Spleen (tissue), 11 donors: ENCODE measurements at regions not wholly inside any gene's neighbourhood (a gene's known extent, or its start where the extent isn't known, plus 50 kb on each side); places are given as distances from the start of the nearest gene placed in this dataset.
A peak's percentile ranks its signal among the peaks of the same experiment; 100 is the strongest.

Source experiments
- DNase-seq: peaks from one replicate; pipeline ENCODE4 v3.0.0-alpha.2; 2020
- H3K27ac ChIP-seq, 8 donors: fragments of 200-600 bp; sonication (generic) in 7 of 8; 1 replicate in 4 of 8; 2 replicates in 4 of 8; pipeline versions ENCODE4 v1.5.0 to v1.8.0; 2016 to 2021; ENCODE audit warnings: inconsistent platforms in 4 of 8, mild to moderate bottlenecking in 4 of 8, moderate library complexity in 1 of 8
- H3K27me3 ChIP-seq, 7 donors: fragments of 200-600 bp; sonication (generic) in 6 of 7; replicated peaks in 1 of 7; 1 replicate in 4 of 7; 2 replicates in 3 of 7; pipeline versions ENCODE4 v1.5.0 to v1.8.0; 2016 to 2021; ENCODE audit warnings: inconsistent platforms in 3 of 7, mild to moderate bottlenecking in 1 of 7
- H3K36me3 ChIP-seq, 6 donors: fragments of 200-600 bp; sonication (generic) in 5 of 6; 1 replicate in 4 of 6; 2 replicates in 2 of 6; pipeline versions ENCODE4 v1.5.0 to v1.8.0; 2016 to 2021; ENCODE audit warnings: inconsistent platforms in 2 of 6
- H3K4me1 ChIP-seq, 6 donors: fragments of 200-600 bp; sonication (generic) in 5 of 6; 1 replicate in 3 of 6; 2 replicates in 3 of 6; pipeline versions ENCODE4 v1.5.0 to v1.8.0; 2016 to 2021; ENCODE audit warnings: inconsistent platforms in 3 of 6
- H3K4me3 ChIP-seq, 8 donors: fragments of 200-600 bp; sonication (generic) in 7 of 8; 1 replicate in 4 of 8; 2 replicates in 4 of 8; pipeline versions ENCODE4 v1.5.0 to v1.8.0; 2016 to 2021; ENCODE audit warnings: inconsistent platforms in 4 of 8, mild to moderate bottlenecking in 4 of 8, moderate library complexity in 2 of 8
- H3K9me3 ChIP-seq, 8 donors: fragments of 200-600 bp; sonication (generic) in 7 of 8; 1 replicate in 4 of 8; 2 replicates in 4 of 8; pipeline versions ENCODE4 v1.5.0 to v1.8.0; 2016 to 2021; ENCODE audit warnings: inconsistent platforms in 4 of 8
- CTCF ChIP-seq, 11 experiments: fragments of 200-600 bp in 7 of 11; fragments of 450-650 bp in 4 of 11; sonication (generic) in 4 of 11; IDR thresholded peaks in 8 of 11; conservative IDR thresholded peaks in 3 of 11; 1 replicate in 7 of 11; 2 replicates in 4 of 11; pipeline versions ENCODE4 v1.4.0 to v1.8.0; 2016 to 2021; ENCODE audit warnings: antibody characterized with exemption in 11 of 11, inconsistent platforms in 4 of 11, mild to moderate bottlenecking in 1 of 11
- POLR2A ChIP-seq, 3 donors: fragments of 450-650 bp; IDR thresholded peaks; one replicate each; pipeline ENCODE4 v1.5.1; 2017; ENCODE audit warnings: antibody characterized with exemption in 3 of 3, mild to moderate bottlenecking in 1 of 3
- POLR2AphosphoS5 ChIP-seq, 3 donors: sonication (generic); formaldehyde crosslinking; IDR thresholded peaks; one replicate each; pipeline ENCODE4 v1.5.1; 2017; ENCODE audit warnings: antibody characterized with exemption in 3 of 3
- WGBS, 5 donors: extraction: QIAGEN DNeasy Blood & Tissue Kit in 3 of 5; methylation state at CpG; one replicate each; pipeline versions ENCODE4 v1.1.5 to v1.1.7; 2013 to 2018; 5-methylcytosine and 5-hydroxymethylcytosine counted together
- intact Hi-C: fragments of 100-400 bp; cut with DNase I; formaldehyde crosslinking; loops from one replicate; pipeline ENCODE4 v1.15.0; 2023; ENCODE audit warnings: low total_unique reads
- donor health status: healthy with polysubstance abuse.
- donor health status: DM: no; HTN: no; CAD: no; lungs with moderate emphysema.
- donor health status: DM: no; HTN: no; CAD: no.
- donor health status: Bipolar disorder and iron deficiency.
- donor health status: healthy.
- donor health status: DM: no; HTN: no; CAD: no.
- donor health status: DM: yes; HTN: yes; CAD: no.

GRCh38 chr13:73714522-73714921 is 419.7 kb downstream of the KLF12 start:
- TF ChIP-seq POLR2AphosphoS5 (IDR thresholded peaks at IDR 0.05) (no peak), POLR2A (IDR thresholded peaks at IDR 0.05) (no peak), CTCF (IDR thresholded peaks at IDR 0.05 in 8 of 11, conservative IDR thresholded peaks at IDR 0.05 in 3 of 11) (no peak)
- WGBS, 5 donors, result 91 to 98% (median 94%) methylated on average over 2 of the region's 2 CpGs
- Histone ChIP-seq H3K4me1 (peaks cover 0 to 24% (median 0%) of the 10 kb centered on the region in 6 donors), H3K4me3 (no peak overlapping the region), H3K36me3 (peaks cover 0 to 71% (median 15%) of the 10 kb centered on the region in 6 donors), H3K27me3 (no peaks in the 10 kb centered on the region), H3K27ac (peak overlapping the region in 4 of 8 donors; percentile 61 to 75 (median 68)), H3K9me3 (no peaks in the 10 kb centered on the region)
- intact Hi-C loops, result no loop called here
- no peak for DNase-seq

- Histone ChIP-seq H3K36me3 (peaks cover 0 to 90% (median 12%) of the 10 kb centered on the region in 6 donors), H3K9me3 (no peaks in the 10 kb centered on the region), H3K27ac (no peak overlapping the region), H3K4me1 (peaks cover 0 to 10% (median 0%) of the 10 kb centered on the region in 6 donors), H3K4me3 (no peak overlapping the region), H3K27me3 (no peaks in the 10 kb centered on the region)
- no peak for TF ChIP-seq POLR2A (IDR thresholded peaks at IDR 0.05)
- TF ChIP-seq CTCF (IDR thresholded peaks at IDR 0.05 in 8 of 11, conservative IDR thresholded peaks at IDR 0.05 in 3 of 11), result peak; percentile 17 to 75 (median 60)
- no peak for TF ChIP-seq POLR2AphosphoS5 (IDR thresholded peaks at IDR 0.05)
- 14 to 31% (median 22%) methylated on average over 1 of the region's 1 CpG for WGBS, 5 donors
- intact Hi-C loops, result loop anchor here (10.0 kb wide), 1 partner anchor 904 kb away; no protein-coding TSS in a partner anchor
- DNase-seq, result no peak
Measured at GRCh38 chr13:73708393-73708985, 425.7 kb downstream of the KLF12 start.

GRCh38 chr13:73704587-73704986 is 429.6 kb downstream of the KLF12 start:
- H3K36me3 ChIP-seq, result peaks cover 0 to 55% (median 2%) of the 10 kb centered on the region in 6 donors
- no peak overlapping the region for H3K27ac ChIP-seq
- WGBS, 5 donors, result 78 to 90% (median 87%) methylated on average over 5 of the region's 5 CpGs
- intact Hi-C loops, result loop anchor here (10.0 kb wide), 1 partner anchor 900 kb away; no protein-coding TSS in a partner anchor
- H3K4me1 ChIP-seq, result peaks cover 0 to 18% (median 6%) of the 10 kb centered on the region in 6 donors
- no peaks in the 10 kb centered on the region for H3K9me3 ChIP-seq
- TF ChIP-seq POLR2A (IDR thresholded peaks at IDR 0.05), result no peak
- TF ChIP-seq POLR2AphosphoS5 (IDR thresholded peaks at IDR 0.05), result no peak
- no peak for TF ChIP-seq CTCF (IDR thresholded peaks at IDR 0.05 in 8 of 11, conservative IDR thresholded peaks at IDR 0.05 in 3 of 11)
- H3K4me3 ChIP-seq, result no peak overlapping the region
- no peak for DNase-seq
- no peaks in the 10 kb centered on the region for H3K27me3 ChIP-seq

GRCh38 chr13:73703606-73704005 is 430.6 kb downstream of the KLF12 start:
- H3K27me3 ChIP-seq, result no peaks in the 10 kb centered on the region
- 58 to 83% (median 73%) methylated on average over 4 of the region's 4 CpGs for WGBS, 5 donors
- no peak overlapping the region for H3K4me3 ChIP-seq
- TF ChIP-seq POLR2A (IDR thresholded peaks at IDR 0.05) (no peak), POLR2AphosphoS5 (IDR thresholded peaks at IDR 0.05) (no peak), CTCF (IDR thresholded peaks at IDR 0.05 in 8 of 11, conservative IDR thresholded peaks at IDR 0.05 in 3 of 11) (no peak)
- peaks cover 0 to 48% (median 2%) of the 10 kb centered on the region in 6 donors for H3K36me3 ChIP-seq
- intact Hi-C loops, result loop anchor here (10.0 kb wide), 1 partner anchor 899 kb away; no protein-coding TSS in a partner anchor
- DNase-seq, result no peak
- peak overlapping the region in 2 of 8 donors; percentile 58 to 61 for H3K27ac ChIP-seq
- no peaks in the 10 kb centered on the region for H3K9me3 ChIP-seq
- peaks cover 0 to 18% (median 6%) of the 10 kb centered on the region in 6 donors for H3K4me1 ChIP-seq
